MCF 10A (cell line): ENCODE measurements at regions not wholly inside any gene's neighbourhood (a gene's known extent, or its start where the extent isn't known, plus 50 kb on each side); places are given as distances from the start of the nearest gene placed in this dataset.

ENCODE experiments used
- BruUV-seq: library from RNA; stranded (reverse); fragments of 400-500 nt; replicated peaks from 2 replicates; lab custom pipeline; 2021; lab: Mats Ljungman, UMichigan
- CTCF ChIA-PET: fragments of 300-600 bp; sonication (Branson Sonifier 250); formaldehyde crosslinking; extraction: SDS; loops from one replicate; lab custom pipeline; 2021; ENCODE audit warnings: antibody characterized with exemption, inconsistent platforms; lab: Yijun Ruan, JAX
- POLR2A ChIA-PET: fragments of 300-600, 350-650 bp; sonication (Branson Sonifier 250); formaldehyde crosslinking; extraction: SDS; loops from one replicate; lab custom pipeline; 2020; ENCODE audit warnings: antibody characterized with exemption, inconsistent platforms; lab: Yijun Ruan, JAX
- DNase-seq: peaks from one replicate; pipeline ENCODE4 v3.0.0-alpha.2; 2018; ENCODE audit not compliant: unreplicated experiment
- H3K27ac Mint-ChIP-seq: one replicate; pipeline ENCODE4 v1.8.0; 2022; ENCODE audit warnings: mild to moderate bottlenecking, low read depth, mixed read lengths; ENCODE audit not compliant: unreplicated experiment
- H3K27me3 Mint-ChIP-seq: one replicate; pipeline ENCODE4 v1.8.0; 2022; ENCODE audit warnings: mixed read lengths; ENCODE audit not compliant: insufficient read depth, unreplicated experiment
- H3K36me3 Mint-ChIP-seq: one replicate; pipeline ENCODE4 v1.8.0; 2022; ENCODE audit warnings: mild to moderate bottlenecking, moderate library complexity, mixed read lengths; ENCODE audit not compliant: insufficient read depth, unreplicated experiment
- H3K4me1 Mint-ChIP-seq: one replicate; pipeline ENCODE4 v1.8.0; 2022; ENCODE audit warnings: mixed read lengths; ENCODE audit not compliant: insufficient read depth, unreplicated experiment
- H3K4me3 Mint-ChIP-seq: one replicate; pipeline ENCODE4 v1.8.0; 2022; ENCODE audit warnings: mild to moderate bottlenecking, moderate library complexity, mixed read lengths; ENCODE audit not compliant: unreplicated experiment
- H3K9me3 Mint-ChIP-seq: one replicate; pipeline ENCODE4 v1.8.0; 2022; ENCODE audit warnings: mixed read lengths; ENCODE audit not compliant: unreplicated experiment
- intact Hi-C: fragments of 100-400 bp; cut with micrococcal nuclease; formaldehyde crosslinking; loops from 2 replicates; pipeline ENCODE4 v1.14.1; 2022
- TF ChIP-seq, protein P1 (sequence below): fragments of 200-600 bp; IDR thresholded peaks from one replicate; pipeline ENCODE4 v1.8.0; 2022; ENCODE audit warnings: antibody characterized with exemption, mild to moderate bottlenecking; ENCODE audit not compliant: unreplicated experiment

DNA sequence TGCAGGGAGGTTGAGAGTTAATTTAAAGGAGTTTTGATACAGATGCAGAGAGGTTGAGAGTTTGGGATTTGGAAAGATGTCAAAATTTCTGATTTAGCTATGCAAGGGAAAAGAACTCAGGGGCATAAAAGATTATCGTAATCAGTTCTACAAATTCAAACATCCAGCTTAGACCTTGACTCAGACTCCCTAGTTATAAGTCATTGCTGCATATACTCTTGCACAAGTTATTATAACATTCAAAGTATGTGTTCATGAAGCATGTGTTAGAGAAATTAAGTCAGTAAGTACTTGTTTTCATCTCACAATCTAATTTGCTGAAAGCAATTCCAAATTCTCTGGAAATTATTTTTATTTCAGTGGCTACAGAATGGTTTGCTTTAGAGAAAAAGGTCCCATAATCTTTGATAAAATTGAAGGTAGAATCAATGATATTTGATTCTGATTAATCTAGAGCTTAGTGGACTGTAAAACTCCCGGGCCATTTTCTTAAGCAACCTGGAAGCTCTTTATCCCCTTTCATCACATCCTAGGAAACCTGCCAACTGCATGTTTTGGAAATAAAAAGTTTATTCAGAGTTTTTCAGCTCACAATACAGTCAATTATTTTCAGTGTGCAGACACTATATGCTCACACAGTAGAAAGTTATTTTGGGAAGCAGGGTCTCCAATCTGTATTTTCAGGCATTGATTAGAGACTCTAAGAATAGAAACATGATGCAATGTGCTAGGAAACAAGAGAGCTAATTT lies 132.9 kb upstream of the SPANXC start:
- TF ChIP-seq, protein P1, sequence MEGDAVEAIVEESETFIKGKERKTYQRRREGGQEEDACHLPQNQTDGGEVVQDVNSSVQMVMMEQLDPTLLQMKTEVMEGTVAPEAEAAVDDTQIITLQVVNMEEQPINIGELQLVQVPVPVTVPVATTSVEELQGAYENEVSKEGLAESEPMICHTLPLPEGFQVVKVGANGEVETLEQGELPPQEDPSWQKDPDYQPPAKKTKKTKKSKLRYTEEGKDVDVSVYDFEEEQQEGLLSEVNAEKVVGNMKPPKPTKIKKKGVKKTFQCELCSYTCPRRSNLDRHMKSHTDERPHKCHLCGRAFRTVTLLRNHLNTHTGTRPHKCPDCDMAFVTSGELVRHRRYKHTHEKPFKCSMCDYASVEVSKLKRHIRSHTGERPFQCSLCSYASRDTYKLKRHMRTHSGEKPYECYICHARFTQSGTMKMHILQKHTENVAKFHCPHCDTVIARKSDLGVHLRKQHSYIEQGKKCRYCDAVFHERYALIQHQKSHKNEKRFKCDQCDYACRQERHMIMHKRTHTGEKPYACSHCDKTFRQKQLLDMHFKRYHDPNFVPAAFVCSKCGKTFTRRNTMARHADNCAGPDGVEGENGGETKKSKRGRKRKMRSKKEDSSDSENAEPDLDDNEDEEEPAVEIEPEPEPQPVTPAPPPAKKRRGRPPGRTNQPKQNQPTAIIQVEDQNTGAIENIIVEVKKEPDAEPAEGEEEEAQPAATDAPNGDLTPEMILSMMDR, result no peak
- Mint-ChIP-seq H3K27ac (no peak overlapping the region), H3K27me3 (no peaks in the 10 kb centered on the region), H3K36me3 (no peaks in the 10 kb centered on the region), H3K4me1 (peaks cover 10% of the 10 kb centered on the region), H3K9me3 (peaks cover 17% of the 10 kb centered on the region), H3K4me3 (no peak overlapping the region)
- no TSS peak for BruUV-seq
- peak; percentile 31 for DNase-seq
- intact Hi-C loops, result no loop called here
- CTCF ChIA-PET, result no interaction called here
- POLR2A ChIA-PET, result no interaction called here

DNA sequence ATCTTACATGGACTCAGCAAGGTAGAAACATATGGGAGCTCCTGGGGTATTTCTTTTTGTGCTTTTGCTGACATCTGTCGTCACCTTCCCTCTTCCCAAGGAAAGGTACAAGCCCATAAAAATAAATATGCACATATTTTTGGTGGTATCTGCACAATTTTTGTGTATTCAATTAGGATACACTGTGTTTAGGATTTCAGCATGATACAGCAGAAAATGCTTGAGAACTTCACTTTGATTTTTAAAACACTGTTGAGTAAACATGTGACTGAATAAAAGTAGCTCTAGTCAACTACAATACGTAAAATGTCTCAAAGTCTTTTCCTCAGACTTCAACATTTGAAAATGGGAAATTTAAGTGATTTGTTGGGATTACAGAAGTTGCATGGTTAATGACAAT lies 99.4 kb upstream of the SPANXC start:
- TF ChIP-seq, protein P1, result no peak
- no peak overlapping the region for H3K4me3 Mint-ChIP-seq
- ChIA-PET POLR2A (interaction anchor here (0.6 to 0.8 kb wide), 2 partner anchors 8 to 351 kb away, joined by 3 read pairs; no protein-coding TSS in a partner anchor), CTCF (interaction anchor here (0.9 kb wide), 1 partner anchor 121 kb away, joined by 3 read pairs; no protein-coding TSS in a partner anchor)
- no TSS peak for BruUV-seq
- H3K27me3 Mint-ChIP-seq, result no peaks in the 10 kb centered on the region
- H3K9me3 Mint-ChIP-seq, result peaks cover 7% of the 10 kb centered on the region
- no peak for DNase-seq
- peak overlapping the region; percentile 23 for H3K27ac Mint-ChIP-seq
- H3K4me1 Mint-ChIP-seq, result peaks cover 13% of the 10 kb centered on the region
- no peaks in the 10 kb centered on the region for H3K36me3 Mint-ChIP-seq
- intact Hi-C loops, result no loop called here

DNA sequence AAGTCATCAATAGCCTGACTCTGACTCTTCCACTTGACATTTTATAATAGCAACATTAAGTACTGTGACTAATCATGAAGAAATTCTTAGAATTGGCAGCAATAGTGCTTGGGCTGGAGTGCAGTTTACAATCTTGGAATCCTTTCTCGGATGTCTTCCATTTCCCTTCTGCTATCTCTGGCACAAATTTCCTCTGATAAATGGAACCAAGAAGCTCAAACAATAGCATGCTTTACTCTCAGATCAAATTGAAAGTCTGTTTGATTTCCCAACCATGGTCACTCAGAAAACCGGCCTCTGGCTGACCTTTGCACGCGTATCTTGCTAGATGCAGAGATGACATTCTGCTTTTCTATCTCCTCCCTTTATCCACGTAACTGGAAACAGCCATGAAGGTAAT lies 99.0 kb upstream of the SPANXC start:
- H3K36me3 Mint-ChIP-seq, result no peaks in the 10 kb centered on the region
- BruUV-seq, result no TSS peak
- TF ChIP-seq, protein P1, result no peak
- peak; percentile 61 for DNase-seq
- ChIA-PET CTCF (interaction anchor here (0.9 kb wide), 1 partner anchor 120 kb away, joined by 3 read pairs; no protein-coding TSS in a partner anchor), POLR2A (interaction anchor here (0.6 to 0.8 kb wide), 2 partner anchors 9 to 352 kb away, joined by 3 read pairs; no protein-coding TSS in a partner anchor)
- no peaks in the 10 kb centered on the region for H3K27me3 Mint-ChIP-seq
- H3K9me3 Mint-ChIP-seq, result peaks cover 7% of the 10 kb centered on the region
- no peak overlapping the region for H3K4me3 Mint-ChIP-seq
- intact Hi-C loops, result no loop called here
- peaks cover 13% of the 10 kb centered on the region for H3K4me1 Mint-ChIP-seq
- peak overlapping the region; percentile 23 for H3K27ac Mint-ChIP-seq

DNA sequence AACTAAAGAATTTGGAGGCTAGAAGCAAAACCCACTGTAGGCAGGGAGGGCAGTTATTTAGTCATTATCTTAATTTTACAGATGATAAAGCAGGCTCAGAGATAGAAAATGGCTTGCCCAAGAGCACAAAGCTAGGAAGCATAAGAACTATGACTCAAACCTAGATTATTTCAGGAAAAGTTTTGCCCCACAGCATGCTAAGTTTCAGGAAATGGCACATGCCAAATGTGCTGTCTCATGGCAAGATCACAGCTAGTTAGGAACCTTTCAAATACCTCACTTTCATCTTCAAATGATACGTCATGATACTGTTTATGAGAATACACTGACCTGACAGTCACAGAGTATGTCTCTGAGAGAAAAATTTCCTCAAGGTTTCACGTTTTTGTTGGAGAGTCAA lies 78.5 kb upstream of the SPANXC start:
- Mint-ChIP-seq H3K4me3 (no peak overlapping the region), H3K9me3 (no peaks in the 10 kb centered on the region), H3K27me3 (no peaks in the 10 kb centered on the region), H3K4me1 (no peaks in the 10 kb centered on the region), H3K27ac (no peak overlapping the region), H3K36me3 (no peaks in the 10 kb centered on the region)
- CTCF ChIA-PET, result interaction anchor here (0.6 to 1.3 kb wide), 2 partner anchors 42 to 86 kb away, joined by 3 read pairs; no protein-coding TSS in a partner anchor
- intact Hi-C loops, result no loop called here
- TF ChIP-seq, protein P1, result no peak
- BruUV-seq, result no TSS peak
- no peak for DNase-seq
- POLR2A ChIA-PET, result no interaction called here
